ENCODE measurements at regions not wholly inside any gene's neighbourhood (a gene's known extent, or its start where the extent isn't known, plus 50 kb on each side); places are given as distances from the start of the nearest gene placed in this dataset.

GRCh38 chr13:59263531-59263930, 900.2 kb downstream of the DIAPH3 start:
- TF ChIP-seq GATA3 (IDR thresholded peaks at IDR 0.05; ENCODE audit: low read depth, low read length): no peak
- no peak; the same call in 1 of the 2 replicates for TF ChIP-seq GATA2 (IDR thresholded peaks at IDR 0.05; ENCODE audit: low read depth, low read length)

GRCh38 chr13:59266478-59267063, 897.2 kb downstream of the DIAPH3 start:
- TF ChIP-seq GATA2 (IDR thresholded peaks at IDR 0.05; ENCODE audit: low read depth, low read length) (no peak), GATA3 (IDR thresholded peaks at IDR 0.05; ENCODE audit: low read depth, low read length) (no peak)

- TF ChIP-seq GATA3 (IDR thresholded peaks at IDR 0.05; ENCODE audit: low read depth, low read length) (no peak), GATA2 (IDR thresholded peaks at IDR 0.05; ENCODE audit: low read depth, low read length) (no peak)
Measured at GRCh38 chr13:59269476-59269875, 894.3 kb downstream of the DIAPH3 start.

- no peak for TF ChIP-seq GATA3 (IDR thresholded peaks at IDR 0.05; ENCODE audit: low read depth, low read length)
- no peak for TF ChIP-seq GATA2 (IDR thresholded peaks at IDR 0.05; ENCODE audit: low read depth, low read length)
Measured at GRCh38 chr13:59270327-59270726, 893.4 kb downstream of the DIAPH3 start.

GRCh38 chr13:59274958-59275727, 888.6 kb downstream of the DIAPH3 start:
- TF ChIP-seq GATA2 (IDR thresholded peaks at IDR 0.05; ENCODE audit: low read depth, low read length): no peak
- no peak for TF ChIP-seq GATA3 (IDR thresholded peaks at IDR 0.05; ENCODE audit: low read depth, low read length)

DNA sequence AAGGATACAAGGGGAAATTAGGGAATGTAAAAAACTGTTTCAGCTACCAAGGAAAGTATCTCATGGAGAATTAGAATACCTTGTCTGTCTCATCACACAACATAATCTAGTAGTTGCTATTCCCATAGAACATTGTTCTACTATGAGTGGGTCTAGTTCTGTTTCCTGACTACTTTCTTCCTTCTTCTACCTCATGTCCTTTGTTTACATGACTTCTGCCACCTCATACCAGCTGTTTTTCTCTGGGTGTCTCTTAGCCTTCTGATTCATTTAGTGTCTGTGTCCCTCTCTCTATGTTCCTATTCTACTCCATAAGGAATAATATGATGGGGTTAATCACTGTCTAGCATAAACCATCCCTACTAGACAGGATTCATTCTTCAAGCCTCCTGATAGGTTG, 887.3 kb downstream of the DIAPH3 start:
- TF ChIP-seq GATA2 (IDR thresholded peaks at IDR 0.05; ENCODE audit: low read depth, low read length): no peak
- no peak for TF ChIP-seq GATA3 (IDR thresholded peaks at IDR 0.05; ENCODE audit: low read depth, low read length)

DNA sequence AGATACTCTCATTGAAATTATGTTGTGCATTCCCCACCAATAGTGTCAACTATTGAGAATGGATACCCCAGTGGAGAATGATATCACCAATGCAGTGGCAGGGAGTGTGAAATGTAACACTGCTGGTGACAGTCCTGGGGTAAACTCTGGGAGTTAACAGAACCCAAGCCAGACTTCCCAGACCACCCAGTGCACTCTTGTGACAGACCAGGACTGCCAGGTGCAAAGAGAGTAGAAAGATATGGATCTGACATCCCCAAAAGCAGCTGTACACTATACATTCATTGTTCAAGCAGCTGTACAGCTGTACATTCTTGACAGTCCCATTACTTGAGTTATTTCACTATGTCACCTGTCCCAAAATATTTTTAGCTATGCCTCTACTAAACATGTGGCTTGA, 886.6 kb downstream of the DIAPH3 start:
- TF ChIP-seq GATA2 (IDR thresholded peaks at IDR 0.05; ENCODE audit: low read depth, low read length): peak; percentile 48
- TF ChIP-seq GATA3 (IDR thresholded peaks at IDR 0.05; ENCODE audit: low read depth, low read length): no peak

- TF ChIP-seq GATA3 (IDR thresholded peaks at IDR 0.05; ENCODE audit: low read depth, low read length) (no peak), GATA2 (IDR thresholded peaks at IDR 0.05; ENCODE audit: low read depth, low read length) (peak; percentile 31; the same call in 1 of the 2 replicates)
Measured at GRCh38 chr13:59279028-59279427, 884.7 kb downstream of the DIAPH3 start.

- TF ChIP-seq GATA2 (IDR thresholded peaks at IDR 0.05; ENCODE audit: low read depth, low read length): no peak
- TF ChIP-seq GATA3 (IDR thresholded peaks at IDR 0.05; ENCODE audit: low read depth, low read length): no peak
Measured at GRCh38 chr13:59279576-59279975, 884.2 kb downstream of the DIAPH3 start.

GRCh38 chr13:59280297-59280696, 883.4 kb downstream of the DIAPH3 start:
- no peak for TF ChIP-seq GATA3 (IDR thresholded peaks at IDR 0.05; ENCODE audit: low read depth, low read length)
- TF ChIP-seq GATA2 (IDR thresholded peaks at IDR 0.05; ENCODE audit: low read depth, low read length): no peak

DNA sequence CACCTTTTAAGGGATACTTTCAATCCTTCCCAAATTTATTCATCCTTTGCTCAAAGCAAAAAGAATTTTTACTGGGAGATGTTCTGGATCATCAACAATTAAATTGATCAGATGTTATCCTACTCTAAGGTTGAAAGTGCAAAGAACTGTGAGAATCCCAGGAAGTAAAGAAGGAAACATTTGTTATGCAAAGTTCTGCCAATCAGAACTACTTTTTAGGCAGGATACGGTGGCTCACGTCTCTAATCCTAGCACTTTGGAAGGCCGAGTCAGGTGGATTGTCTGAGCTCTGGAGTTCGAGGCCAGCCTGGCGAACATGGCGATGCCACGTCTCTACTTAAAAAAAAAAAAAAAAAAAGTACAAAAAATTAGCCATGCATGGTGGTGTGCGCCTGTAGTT, 882.3 kb downstream of the DIAPH3 start:
- TF ChIP-seq GATA3 (IDR thresholded peaks at IDR 0.05; ENCODE audit: low read depth, low read length) (no peak), GATA2 (IDR thresholded peaks at IDR 0.05; ENCODE audit: low read depth, low read length) (no peak)

- no peak for TF ChIP-seq GATA3 (IDR thresholded peaks at IDR 0.05; ENCODE audit: low read depth, low read length)
- no peak for TF ChIP-seq GATA2 (IDR thresholded peaks at IDR 0.05; ENCODE audit: low read depth, low read length)
Measured at GRCh38 chr13:59299584-59299983, 864.1 kb downstream of the DIAPH3 start.

DNA sequence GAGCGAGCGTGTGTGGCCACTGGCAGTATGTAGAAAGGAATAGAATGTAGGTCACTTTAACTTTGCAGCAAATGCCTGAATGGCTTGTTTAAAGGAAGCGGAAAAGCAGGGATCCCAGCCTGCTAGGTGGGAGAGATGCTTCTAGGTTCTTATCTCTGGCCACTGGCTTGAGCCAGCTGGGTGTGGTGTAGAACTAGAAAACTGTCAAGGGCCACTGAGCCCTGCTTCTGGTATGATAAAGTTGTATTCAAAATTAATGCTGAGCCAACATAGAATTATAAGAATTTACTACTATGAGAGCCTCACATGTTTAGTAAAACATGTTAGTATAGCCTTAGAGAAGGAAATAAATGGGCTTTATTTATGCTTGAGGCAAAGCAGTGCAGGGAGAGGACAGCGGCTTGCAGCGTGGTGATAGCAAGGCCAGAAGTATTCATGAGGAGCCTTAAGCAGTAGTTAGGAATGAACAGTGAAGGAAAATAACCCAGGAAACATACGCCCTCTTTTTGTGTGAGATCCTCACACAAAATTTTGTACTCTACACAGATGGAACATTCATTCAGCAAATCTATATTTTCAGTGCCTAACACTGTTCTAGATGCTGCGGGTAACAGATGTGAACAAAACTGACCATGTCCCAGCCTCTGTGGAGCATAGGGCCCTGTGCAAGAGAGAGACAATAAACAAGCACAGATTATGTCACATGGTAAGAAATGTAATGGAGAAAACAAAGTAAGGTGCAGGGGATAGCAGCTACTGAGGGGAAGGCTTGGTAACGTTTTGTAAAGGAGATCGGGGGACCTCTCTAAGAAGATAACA, 863.2 kb downstream of the DIAPH3 start:
- no peak for TF ChIP-seq GATA2 (IDR thresholded peaks at IDR 0.05; ENCODE audit: low read depth, low read length)
- no peak for TF ChIP-seq GATA3 (IDR thresholded peaks at IDR 0.05; ENCODE audit: low read depth, low read length)

- no peak for TF ChIP-seq GATA3 (IDR thresholded peaks at IDR 0.05; ENCODE audit: low read depth, low read length)
- no peak for TF ChIP-seq GATA2 (IDR thresholded peaks at IDR 0.05; ENCODE audit: low read depth, low read length)
Measured at GRCh38 chr13:59301174-59301567, 862.6 kb downstream of the DIAPH3 start.

All from SH-SY5Y (cell line).